SK-N-SH (cell line): ENCODE measurements at regions not wholly inside any gene's neighbourhood (a gene's known extent, or its start where the extent isn't known, plus 50 kb on each side); places are given as distances from the start of the nearest gene placed in this dataset.

ENCODE experiments used
- CTCF ChIA-PET: fragments of 300-600, 350-600 bp; formaldehyde crosslinking; extraction: SDS; loops from one replicate; lab custom pipeline; 2021; lab: Yijun Ruan, JAX
- POLR2A ChIA-PET: fragments of 350-600 bp; sonication (Branson Sonifier 250); formaldehyde crosslinking; extraction: SDS; loops from one replicate; lab custom pipeline; 2020; ENCODE audit warnings: antibody characterized with exemption, inconsistent platforms; lab: Yijun Ruan, JAX
- DNase-seq: peaks from one replicate; pipeline ENCODE4 v3.0.0; 2012
- H2AFZ ChIP-seq: fragments of 200-600 bp; sonication (generic); 2 replicates; pipeline ENCODE4 v1.8.1; 2016; ENCODE audit warnings: antibody characterized with exemption, mild to moderate bottlenecking, low read depth
- H3F3A ChIP-seq: fragments of 200-600 bp; sonication (generic); replicated peaks from 2 replicates; pipeline ENCODE3; 2016; ENCODE audit warnings: antibody characterized with exemption, mild to moderate bottlenecking; ENCODE audit not compliant: insufficient read depth
- H3K27ac ChIP-seq, 2 experiments: fragments of 200-500 bp in 1 of 2; fragments of 200-600 bp in 1 of 2; sonication (Bioruptor generic) in 1 of 2; sonication (generic), shearing (Covaris generic) in 1 of 2; 2 replicates each; pipeline versions ENCODE4 v1.5.1 to v1.6.1; 2014 to 2016; ENCODE audit warnings: low read depth in 2 of 2, inconsistent platforms in 1 of 2, low read length in 1 of 2, mild to moderate bottlenecking in 1 of 2, mixed read lengths in 1 of 2
- H3K27me3 ChIP-seq: fragments of 200-600 bp; sonication (generic), shearing (Covaris generic); 2 replicates; pipeline ENCODE4 v1.6.1; 2016; ENCODE audit warnings: mixed run types; ENCODE audit not compliant: insufficient read depth
- H3K36me3 ChIP-seq, 2 experiments: fragments of 200-500 bp in 1 of 2; fragments of 200-600 bp in 1 of 2; sonication (Bioruptor generic) in 1 of 2; sonication (generic) in 1 of 2; replicated peaks in 1 of 2; 2 replicates each; pipeline versions ENCODE3 to v1.5.1; 2014 to 2016; ENCODE audit warnings: low read length in 1 of 2, mild to moderate bottlenecking in 1 of 2; ENCODE audit not compliant: insufficient read depth in 2 of 2, control insufficient read depth in 1 of 2
- H3K4me1 ChIP-seq, 2 experiments: fragments of 200-500 bp in 1 of 2; fragments of 200-600 bp in 1 of 2; sonication (Bioruptor generic) in 1 of 2; sonication (generic), shearing (Covaris generic) in 1 of 2; 2 replicates each; pipeline versions ENCODE4 v1.5.1 to v1.6.1; 2014 to 2016; ENCODE audit warnings: low read depth in 1 of 2, low read length in 1 of 2, mixed run types in 1 of 2; ENCODE audit not compliant: insufficient read depth in 2 of 2, control insufficient read depth in 1 of 2
- H3K4me2 ChIP-seq: fragments of 200-600 bp; sonication (generic), shearing (Covaris generic); 2 replicates; pipeline ENCODE4 v1.6.1; 2017; ENCODE audit warnings: mixed run types
- H3K4me3 ChIP-seq, 2 experiments: fragments of 200-500 bp in 1 of 2; fragments of 200-600 bp in 1 of 2; sonication (Bioruptor generic) in 1 of 2; sonication (generic), shearing (Covaris generic) in 1 of 2; 2 replicates each; pipeline versions ENCODE4 v1.5.1 to v1.8.1; 2014 to 2016; ENCODE audit warnings: low read depth in 2 of 2, inconsistent platforms in 1 of 2, low read length in 1 of 2, mild to moderate bottlenecking in 1 of 2, mixed read lengths in 1 of 2, moderate library complexity in 1 of 2
- H3K79me2 ChIP-seq: fragments of 200-600 bp; sonication (generic); 2 replicates; pipeline ENCODE4 v1.8.1; 2017; ENCODE audit warnings: mild to moderate bottlenecking; ENCODE audit not compliant: insufficient read depth
- H3K9ac ChIP-seq: fragments of 200-600 bp; sonication (generic); 2 replicates; pipeline ENCODE4 v1.6.1; 2017; ENCODE audit warnings: mixed run types
- H3K9me2 ChIP-seq: fragments of 200-600 bp; sonication (generic); 2 replicates; pipeline ENCODE4 v1.6.1; 2017; ENCODE audit warnings: mixed run types
- H3K9me3 ChIP-seq: fragments of 200-600 bp; sonication (generic); 2 replicates; pipeline ENCODE4 v1.6.1; 2017; ENCODE audit warnings: mixed run types, mild to moderate bottlenecking, moderate library complexity
- H4K20me1 ChIP-seq: fragments of 200-600 bp; sonication (generic); 2 replicates; pipeline ENCODE4 v1.6.1; 2017; ENCODE audit warnings: mild to moderate bottlenecking, mixed run types; ENCODE audit not compliant: insufficient read depth
- CHD2 ChIP-seq: fragments of 150-350 bp; IDR thresholded peaks from 2 replicates; pipeline ENCODE4 v1.6.1; 2018; ENCODE audit warnings: low read length; ENCODE audit not compliant: partially characterized antibody
- CTCF ChIP-seq: fragments of 200-600 bp; sonication (generic); IDR thresholded peaks from 2 replicates; pipeline ENCODE4 v1.6.1; 2017; ENCODE audit warnings: antibody characterized with exemption, mild to moderate bottlenecking, moderate library complexity
- EP300 ChIP-seq, 2 experiments: IDR thresholded peaks; 2 replicates each; pipeline versions ENCODE4 v1.4.0 to v1.6.1; 2012; ENCODE audit warnings: borderline replicate concordance in 1 of 2, low read depth in 1 of 2, low read length in 1 of 2
- FOSL2 ChIP-seq: IDR thresholded peaks from 2 replicates; pipeline ENCODE4 v1.4.0; 2012; ENCODE audit warnings: low read depth, mild to moderate bottlenecking, moderate library complexity, borderline replicate concordance
- FOXM1 ChIP-seq: IDR thresholded peaks from 2 replicates; pipeline ENCODE4 v1.4.0; 2012; ENCODE audit warnings: low read depth, mild to moderate bottlenecking
- MAX ChIP-seq: IDR thresholded peaks from 2 replicates; pipeline ENCODE4 v1.4.0; 2012; ENCODE audit warnings: low read depth
- MXI1 ChIP-seq: IDR thresholded peaks from 2 replicates; pipeline ENCODE4 v1.6.1; 2012; ENCODE audit warnings: mild to moderate bottlenecking, low read depth, low read length, improper control_type of control experiment
- PBX3 ChIP-seq: IDR thresholded peaks from 2 replicates; pipeline ENCODE4; 2012
- POLR2AphosphoS5 ChIP-seq: IDR thresholded peaks from 2 replicates; pipeline ENCODE4 v1.6.1; 2012; ENCODE audit warnings: low read depth, low read length
- RCOR1 ChIP-seq: fragments of 150-350 bp; IDR thresholded peaks from 2 replicates; pipeline ENCODE4 v1.6.1; 2017; ENCODE audit warnings: antibody characterized with exemption, low read length
- RXRA ChIP-seq: IDR thresholded peaks from 2 replicates; pipeline ENCODE4 v1.4.0; 2012; ENCODE audit warnings: low read depth, mild to moderate bottlenecking, borderline replicate concordance
- SIN3A ChIP-seq: IDR thresholded peaks from 2 replicates; pipeline ENCODE4 v1.6.1; 2012; ENCODE audit warnings: low read depth, mild to moderate bottlenecking, low read length, moderate library complexity, borderline replicate concordance
- TEAD4 ChIP-seq: IDR thresholded peaks from 2 replicates; pipeline ENCODE4 v1.4.0; 2012; ENCODE audit warnings: mild to moderate bottlenecking, borderline replicate concordance; ENCODE audit not compliant: insufficient read depth
- USF1 ChIP-seq: IDR thresholded peaks from 2 replicates; pipeline ENCODE4 v1.4.0; 2012; ENCODE audit warnings: low read depth, borderline replicate concordance
- USF2 ChIP-seq: fragments of 150-350 bp; IDR thresholded peaks from 2 replicates; pipeline ENCODE4 v1.6.1; 2017; ENCODE audit warnings: antibody characterized with exemption, low read length, low read depth, borderline replicate concordance
- WGBS: methylation state at CpG from one replicate; pipeline ENCODE4 v1.1.6; 2017; ENCODE audit warnings: low lambda C conversion rate; 5-methylcytosine and 5-hydroxymethylcytosine counted together

GRCh38 chr6:48404927-48405326, 293.9 kb upstream of the PTCHD4 start (continued):
- TF ChIP-seq RCOR1: no peak
- TF ChIP-seq TEAD4: no peak

GRCh38 chr6:48403587-48403986, 292.6 kb upstream of the PTCHD4 start:
- Histone ChIP-seq H3K27me3 (no peaks in the 10 kb centered on the region), H3F3A (no peaks in the 10 kb centered on the region), H3K4me3 (no peak overlapping the region), H3K4me2 (no peak overlapping the region), H3K9ac (no peak overlapping the region), H3K79me2 (no peaks in the 10 kb centered on the region), H4K20me1 (no peaks in the 10 kb centered on the region), H3K9me2 (no peaks in the 10 kb centered on the region), H3K27ac (no peak overlapping the region), H3K4me1 (no peaks in the 10 kb centered on the region), H3K9me3 (peaks cover 7% of the 10 kb centered on the region), H3K36me3 (no peaks in the 10 kb centered on the region), H2AFZ (no peak overlapping the region)
- TF ChIP-seq MXI1: no peak
- no peak for TF ChIP-seq CTCF
- no peak for TF ChIP-seq FOSL2
- no peak for TF ChIP-seq EP300 (IDR thresholded peaks at IDR 0.05; ENCODE audit: borderline replicate concordance in 1 of 2, low read depth in 1 of 2, low read length in 1 of 2)
- TF ChIP-seq USF1: no peak
- no peak for TF ChIP-seq PBX3
- no peak for TF ChIP-seq RCOR1
- TF ChIP-seq CHD2: no peak
- TF ChIP-seq POLR2AphosphoS5: no peak
- no peak for TF ChIP-seq FOXM1
- no peak for TF ChIP-seq RXRA
- TF ChIP-seq USF2: no peak
- TF ChIP-seq MAX: no peak
- TF ChIP-seq SIN3A: no peak
- WGBS: 8% methylated on average over 3 of the region's 3 CpGs
- DNase-seq: no peak
- ChIA-PET POLR2A (no interaction called here), CTCF (no interaction called here)
